PC-9 (cell line): ENCODE measurements at regions not wholly inside any gene's neighbourhood (a gene's known extent, or its start where the extent isn't known, plus 50 kb on each side); places are given as distances from the start of the nearest gene placed in this dataset.
"Not testable (repeated sequence)": the region's sequence is repeated elsewhere in the genome, so short reads cannot be mapped to it uniquely, and the experiment has no call there.

ENCODE experiments used
- BruUV-seq: library from RNA; stranded (reverse); fragments of 400-500 nt; replicated peaks from 2 replicates; lab custom pipeline; 2021; lab: Mats Ljungman, UMichigan
- CTCF ChIA-PET: fragments of 300-600 bp; sonication (Branson Sonifier 250); formaldehyde crosslinking; loops from one replicate; lab custom pipeline; 2022; ENCODE audit warnings: antibody characterized with exemption; lab: Charles Lee
- POLR2A ChIA-PET: fragments of 300-600 bp; sonication (Branson Sonifier 250); formaldehyde crosslinking; loops from one replicate; lab custom pipeline; 2022; ENCODE audit warnings: antibody characterized with exemption; ENCODE audit not compliant: unreplicated experiment; lab: Charles Lee
- DNase-seq, 2 experiments: peaks; one replicate each; pipeline versions ENCODE4 v3.0.0 to v3.0.0-alpha.2; 2015 to 2022; ENCODE audit warnings: mixed read lengths in 1 of 2
- H2AFZ ChIP-seq: fragments of 200-600 bp; sonication (generic); 2 replicates; pipeline ENCODE4 v1.8.1; 2017; ENCODE audit warnings: antibody characterized with exemption
- H3F3A ChIP-seq: fragments of 200-600 bp; sonication (generic); 2 replicates; pipeline ENCODE4 v1.8.1; 2017; ENCODE audit warnings: antibody characterized with exemption, mild to moderate bottlenecking, low read depth; ENCODE audit not compliant: insufficient read depth
- H3K27ac ChIP-seq: fragments of 200-600 bp; sonication (generic); 2 replicates; pipeline ENCODE4 v1.6.1; 2016; ENCODE audit warnings: mixed run types
- H3K27me3 ChIP-seq: fragments of 200-600 bp; sonication (generic); 2 replicates; pipeline ENCODE4 v1.6.1; 2016; ENCODE audit warnings: low read depth, mixed run types; ENCODE audit not compliant: insufficient read depth
- H3K36me3 ChIP-seq: fragments of 200-600 bp; sonication (generic); 2 replicates; pipeline ENCODE4 v1.6.1; 2016; ENCODE audit warnings: low read depth, mixed run types
- H3K4me1 ChIP-seq: fragments of 200-600 bp; sonication (generic); replicated peaks from 2 replicates; pipeline ENCODE4 v1.6.1; 2016; ENCODE audit warnings: mixed run types; ENCODE audit not compliant: insufficient read depth
- H3K4me2 ChIP-seq: fragments of 200-600 bp; sonication (generic); 2 replicates; pipeline ENCODE4 v1.6.1; 2017; ENCODE audit warnings: mixed run types
- H3K4me3 ChIP-seq: fragments of 200-600 bp; sonication (generic); 2 replicates; pipeline ENCODE4 v1.6.1; 2016; ENCODE audit warnings: mixed run types
- H3K79me2 ChIP-seq: fragments of 200-600 bp; sonication (generic); 2 replicates; pipeline ENCODE4 v1.6.1; 2017; ENCODE audit warnings: low read depth, mixed run types
- H3K9me2 ChIP-seq: fragments of 200-600 bp; sonication (generic); 2 replicates; pipeline ENCODE4 v1.8.1; 2017; ENCODE audit warnings: mild to moderate bottlenecking; ENCODE audit not compliant: insufficient read depth
- H3K9me3 ChIP-seq: fragments of 200-600 bp; sonication (generic); 2 replicates; pipeline ENCODE4 v1.8.1; 2016; ENCODE audit warnings: low read depth; ENCODE audit not compliant: insufficient read depth
- H4K20me1 ChIP-seq: fragments of 200-600 bp; sonication (generic); 2 replicates; pipeline ENCODE4 v1.8.1; 2017; ENCODE audit not compliant: insufficient read depth
- CTCF ChIP-seq: fragments of 200-600 bp; sonication (generic); conservative IDR thresholded peaks from 2 replicates; pipeline ENCODE4 v1.6.1; 2017; ENCODE audit warnings: mixed run types, antibody characterized with exemption, mild to moderate bottlenecking, moderate library complexity
- EZH2 ChIP-seq: fragments of 200-600 bp; sonication (generic); IDR thresholded peaks from 2 replicates; pipeline ENCODE4 v1.8.0; 2017; ENCODE audit warnings: antibody characterized with exemption, low read depth
- intact Hi-C: fragments of 100-400 bp; cut with micrococcal nuclease; formaldehyde crosslinking; loops from one replicate; pipeline ENCODE4 v1.10.0; 2022; ENCODE audit not compliant: unreplicated experiment

GRCh38 chr11:87892291-87892690 lies 283.0 kb downstream of the RAB38 start:
- Histone ChIP-seq H2AFZ (no peak overlapping the region), H3K4me1 (no peaks in the 10 kb centered on the region), H3K36me3 (no peaks in the 10 kb centered on the region), H4K20me1 (no peaks in the 10 kb centered on the region), H3K27me3 (peaks cover 14% of the 10 kb centered on the region), H3F3A (no peaks in the 10 kb centered on the region), H3K4me2 (no peak overlapping the region), H3K9me2 (no peaks in the 10 kb centered on the region), H3K79me2 (no peaks in the 10 kb centered on the region), H3K4me3 (no peak overlapping the region), H3K9me3 (no peaks in the 10 kb centered on the region), H3K27ac (no peak overlapping the region)
- no peak for DNase-seq
- CTCF ChIA-PET, result no interaction called here
- POLR2A ChIA-PET, result no interaction called here
- intact Hi-C loops, result no loop called here
- no peak for TF ChIP-seq CTCF
- TF ChIP-seq EZH2, result no peak
- BruUV-seq, result no TSS peak

GRCh38 chr11:87889126-87889525 lies 286.1 kb downstream of the RAB38 start:
- Histone ChIP-seq H3K9me2 (no peaks in the 10 kb centered on the region), H3F3A (no peaks in the 10 kb centered on the region), H3K9me3 (no peaks in the 10 kb centered on the region), H2AFZ (no peak overlapping the region), H3K4me1 (no peaks in the 10 kb centered on the region), H3K36me3 (no peaks in the 10 kb centered on the region), H3K27me3 (no peaks in the 10 kb centered on the region), H3K27ac (no peak overlapping the region), H3K79me2 (no peaks in the 10 kb centered on the region), H4K20me1 (no peaks in the 10 kb centered on the region), H3K4me2 (no peak overlapping the region), H3K4me3 (no peak overlapping the region)
- no peak for TF ChIP-seq EZH2
- intact Hi-C loops, result no loop called here
- POLR2A ChIA-PET, result no interaction called here
- no peak for DNase-seq
- CTCF ChIA-PET, result no interaction called here
- BruUV-seq, result no TSS peak

GRCh38 chr11:87885084-87885483 lies 290.2 kb downstream of the RAB38 start:
- CTCF ChIA-PET, H3K9me2 ChIP-seq, H3K9me3 ChIP-seq, H3F3A ChIP-seq, H3K4me1 ChIP-seq, intact Hi-C loops, POLR2A ChIA-PET, BruUV-seq, DNase-seq, H3K36me3 ChIP-seq, H3K79me2 ChIP-seq, H3K27ac ChIP-seq, H2AFZ ChIP-seq, H4K20me1 ChIP-seq, H3K4me2 ChIP-seq, H3K27me3 ChIP-seq, H3K4me3 ChIP-seq: not testable (repeated sequence)

GRCh38 chr11:87879118-87879517 lies 296.1 kb downstream of the RAB38 start:
- CTCF ChIA-PET, result no interaction called here
- H4K20me1 ChIP-seq, result no peaks in the 10 kb centered on the region
- H3K9me2 ChIP-seq, result no peaks in the 10 kb centered on the region
- no peak for DNase-seq
- H3K4me2 ChIP-seq, result no peak overlapping the region
- H3K4me1 ChIP-seq, result no peaks in the 10 kb centered on the region
- POLR2A ChIA-PET, result no interaction called here
- H3F3A ChIP-seq, result no peaks in the 10 kb centered on the region
- BruUV-seq, result no TSS peak
- intact Hi-C loops, result loop anchor here (5.0 kb wide), 1 partner anchor 527 kb away; no protein-coding TSS in a partner anchor
- no peaks in the 10 kb centered on the region for H3K27me3 ChIP-seq
- H3K4me3 ChIP-seq, result no peak overlapping the region
- no peaks in the 10 kb centered on the region for H3K36me3 ChIP-seq
- no peak overlapping the region for H3K27ac ChIP-seq
- H2AFZ ChIP-seq, result no peak overlapping the region
- no peaks in the 10 kb centered on the region for H3K9me3 ChIP-seq
- no peak for TF ChIP-seq EZH2
- TF ChIP-seq CTCF, result no peak
- no peaks in the 10 kb centered on the region for H3K79me2 ChIP-seq
